ENCODE measurements at regions not wholly inside any gene's neighbourhood (a gene's known extent, or its start where the extent isn't known, plus 50 kb on each side); places are given as distances from the start of the nearest gene placed in this dataset.
A peak's percentile ranks its signal among the peaks of the same experiment; 100 is the strongest.

GRCh38 chr5:5886812-5887486, 464.5 kb downstream of the ICE1 start:
- Histone ChIP-seq H3K4me3 (replicated peaks; ENCODE audit: insufficient read depth, low read length) (no peak overlapping the region), H3K27me3 (ENCODE audit: insufficient read depth, poor library complexity, severe bottlenecking) (no peaks in the 10 kb centered on the region), H3K27ac (replicated peaks) (no peak overlapping the region)
- TF ChIP-seq GABPA (IDR thresholded peaks at IDR 0.05; ENCODE audit: low read depth) (no peak), CTCF (IDR thresholded peaks at IDR 0.05; ENCODE audit: insufficient read depth, low read length) (peak; percentile 25)
- DNase-seq (ENCODE audit: low read depth in 1 of 2, low spot score in 1 of 2) = no peak

GRCh38 chr5:5886353-5886752, 463.9 kb downstream of the ICE1 start:
- Histone ChIP-seq H3K4me3 (replicated peaks; ENCODE audit: insufficient read depth, low read length) (no peak overlapping the region), H3K27ac (replicated peaks) (no peak overlapping the region), H3K27me3 (ENCODE audit: insufficient read depth, poor library complexity, severe bottlenecking) (no peaks in the 10 kb centered on the region)
- no peak for TF ChIP-seq SPI1 (IDR thresholded peaks at IDR 0.05; ENCODE audit: borderline replicate concordance, low read depth)
- no peak for TF ChIP-seq POLR2AphosphoS5 (IDR thresholded peaks at IDR 0.05; ENCODE audit: low read depth)
- TF ChIP-seq GABPA (IDR thresholded peaks at IDR 0.05; ENCODE audit: low read depth) = no peak
- TF ChIP-seq REST (IDR thresholded peaks at IDR 0.05; ENCODE audit: insufficient replicate concordance, low read depth) = no peak
- TF ChIP-seq CTCF (IDR thresholded peaks at IDR 0.05; ENCODE audit: insufficient read depth, low read length) = no peak
- no peak for DNase-seq (ENCODE audit: low read depth in 1 of 2, low spot score in 1 of 2)

- TF ChIP-seq GABPA (IDR thresholded peaks at IDR 0.05; ENCODE audit: low read depth) (no peak), SPI1 (IDR thresholded peaks at IDR 0.05; ENCODE audit: borderline replicate concordance, low read depth) (no peak), REST (IDR thresholded peaks at IDR 0.05; ENCODE audit: insufficient replicate concordance, low read depth) (no peak), CTCF (IDR thresholded peaks at IDR 0.05; ENCODE audit: insufficient read depth, low read length) (no peak), POLR2AphosphoS5 (IDR thresholded peaks at IDR 0.05; ENCODE audit: low read depth) (no peak)
Observed at GRCh38 chr5:5885782-5886181, 463.3 kb downstream of the ICE1 start.

GRCh38 chr5:5884593-5884992, 462.1 kb downstream of the ICE1 start:
- Histone ChIP-seq H3K4me3 (replicated peaks; ENCODE audit: insufficient read depth, low read length) (no peak overlapping the region), H3K27me3 (ENCODE audit: insufficient read depth, poor library complexity, severe bottlenecking) (no peaks in the 10 kb centered on the region), H3K27ac (replicated peaks) (no peak overlapping the region)
- no peak for DNase-seq (ENCODE audit: low read depth in 1 of 2, low spot score in 1 of 2)
- TF ChIP-seq GABPA (IDR thresholded peaks at IDR 0.05; ENCODE audit: low read depth) = no peak
- no peak for TF ChIP-seq REST (IDR thresholded peaks at IDR 0.05; ENCODE audit: insufficient replicate concordance, low read depth)
- no peak for TF ChIP-seq CTCF (IDR thresholded peaks at IDR 0.05; ENCODE audit: insufficient read depth, low read length)
- TF ChIP-seq SPI1 (IDR thresholded peaks at IDR 0.05; ENCODE audit: borderline replicate concordance, low read depth) = no peak
- TF ChIP-seq POLR2AphosphoS5 (IDR thresholded peaks at IDR 0.05; ENCODE audit: low read depth) = no peak

More at GRCh38 chr5:5885782-5886181, 463.3 kb downstream of the ICE1 start:
- Histone ChIP-seq H3K27me3 (ENCODE audit: insufficient read depth, poor library complexity, severe bottlenecking) (no peaks in the 10 kb centered on the region), H3K4me3 (replicated peaks; ENCODE audit: insufficient read depth, low read length) (no peak overlapping the region), H3K27ac (replicated peaks) (no peak overlapping the region)
- DNase-seq (ENCODE audit: low read depth in 1 of 2, low spot score in 1 of 2) = no peak

Measured in HL-60 (cell line).